Stimulated activated CD4-positive, alpha-beta T cell treated with anti-CD3 and anti-CD28 coated beads, TNF-alpha, amount 100 ng/mL, for 4 hours (primary cell): ENCODE measurements at regions not wholly inside any gene's neighbourhood (a gene's known extent, or its start where the extent isn't known, plus 50 kb on each side); places are given as distances from the start of the nearest gene placed in this dataset.

Experiments used
- DNase-seq, 3 experiments: peaks; one replicate each; pipeline ENCODE4 v3.0.0-alpha.2; 2020; ENCODE audit warnings: low read depth in 3 of 3

GRCh38 chr15:29919380-29919881, 97.2 kb upstream of the TJP1 start:
- no peak for DNase-seq

- DNase-seq = no peak
These were observed 95.6 kb upstream of the TJP1 start for GRCh38 chr15:29917600-29918597.

GRCh38 chr15:29914511-29914926, 92.3 kb upstream of the TJP1 start:
- DNase-seq = no peak

GRCh38 chr15:29913528-29914135, 91.4 kb upstream of the TJP1 start:
- DNase-seq = no peak

- no peak for DNase-seq
These were observed 89.4 kb upstream of the TJP1 start for GRCh38 chr15:29911705-29912104.

- no peak for DNase-seq
These were observed 87.8 kb upstream of the TJP1 start for GRCh38 chr15:29910068-29910467.

- DNase-seq = no peak
These were observed 82.6 kb upstream of the TJP1 start for GRCh38 chr15:29904757-29905417.

- no peak for DNase-seq
These were observed 81.7 kb upstream of the TJP1 start for GRCh38 chr15:29903785-29904464.

- DNase-seq = no peak
These were observed 80.8 kb upstream of the TJP1 start for GRCh38 chr15:29903028-29903427.

- no peak for DNase-seq
These were observed 78.2 kb upstream of the TJP1 start for GRCh38 chr15:29900237-29901189.

GRCh38 chr15:29896062-29896461, 73.8 kb upstream of the TJP1 start:
- DNase-seq = no peak

GRCh38 chr15:29891096-29891457, 68.8 kb upstream of the TJP1 start:
- DNase-seq = no peak

- DNase-seq = no peak
These were observed 68.2 kb upstream of the TJP1 start for GRCh38 chr15:29890336-29891095.

- no peak for DNase-seq
These were observed 67.5 kb upstream of the TJP1 start for GRCh38 chr15:29889542-29890329.

GRCh38 chr15:29888646-29889045, 66.4 kb upstream of the TJP1 start:
- no peak for DNase-seq

GRCh38 chr15:29887721-29888120, 65.5 kb upstream of the TJP1 start:
- DNase-seq = no peak

- DNase-seq = no peak
These were observed 62.9 kb upstream of the TJP1 start for GRCh38 chr15:29885183-29885582.

- no peak for DNase-seq
These were observed 60.9 kb upstream of the TJP1 start for GRCh38 chr15:29883126-29883525.

GRCh38 chr15:29880886-29881285, 58.6 kb upstream of the TJP1 start:
- no peak for DNase-seq
